ENCODE measurements at regions not wholly inside any gene's neighbourhood (a gene's known extent, or its start where the extent isn't known, plus 50 kb on each side); places are given as distances from the start of the nearest gene placed in this dataset.

DNA sequence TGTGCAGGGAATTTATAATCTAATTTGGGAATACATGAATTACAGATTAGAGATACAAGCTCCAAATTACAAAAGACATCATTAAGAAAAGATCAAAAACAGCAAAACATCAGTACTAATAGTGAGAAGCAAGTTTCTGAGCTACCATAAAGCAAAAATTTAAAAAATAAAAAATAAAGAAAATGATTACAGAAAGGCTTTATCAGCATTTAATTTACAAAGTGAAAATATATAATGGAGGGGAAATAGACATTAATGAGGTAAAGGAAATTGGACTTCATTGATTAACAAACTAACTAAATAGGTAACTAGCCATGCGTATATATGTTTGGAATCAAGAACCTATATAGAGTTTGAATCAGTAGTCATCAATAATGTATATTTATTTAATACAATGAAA is 712.9 kb upstream of the DDX18 start:
- Histone ChIP-seq H3K4me3 (ENCODE audit: low read length) (no peak overlapping the region), H3K27ac (ENCODE audit: low read length) (no peak overlapping the region), H3K4me2 (ENCODE audit: low read length) (no peak overlapping the region), H3K9me3 (ENCODE audit: insufficient read depth, low read length) (no peaks in the 10 kb centered on the region), H3K4me1 (ENCODE audit: low read length) (peaks cover 9% of the 10 kb centered on the region), H3K79me2 (ENCODE audit: low read length) (no peaks in the 10 kb centered on the region), H2AFZ (ENCODE audit: low read depth, low read length) (no peak overlapping the region), H4K20me1 (ENCODE audit: insufficient read depth, low read length) (no peaks in the 10 kb centered on the region), H3K36me3 (replicated peaks; ENCODE audit: low read depth, low read length) (no peaks in the 10 kb centered on the region), H3K27me3 (ENCODE audit: low read depth, low read length) (no peaks in the 10 kb centered on the region), H3K9ac (ENCODE audit: low read length) (no peak overlapping the region)
- TF ChIP-seq, protein P1, sequence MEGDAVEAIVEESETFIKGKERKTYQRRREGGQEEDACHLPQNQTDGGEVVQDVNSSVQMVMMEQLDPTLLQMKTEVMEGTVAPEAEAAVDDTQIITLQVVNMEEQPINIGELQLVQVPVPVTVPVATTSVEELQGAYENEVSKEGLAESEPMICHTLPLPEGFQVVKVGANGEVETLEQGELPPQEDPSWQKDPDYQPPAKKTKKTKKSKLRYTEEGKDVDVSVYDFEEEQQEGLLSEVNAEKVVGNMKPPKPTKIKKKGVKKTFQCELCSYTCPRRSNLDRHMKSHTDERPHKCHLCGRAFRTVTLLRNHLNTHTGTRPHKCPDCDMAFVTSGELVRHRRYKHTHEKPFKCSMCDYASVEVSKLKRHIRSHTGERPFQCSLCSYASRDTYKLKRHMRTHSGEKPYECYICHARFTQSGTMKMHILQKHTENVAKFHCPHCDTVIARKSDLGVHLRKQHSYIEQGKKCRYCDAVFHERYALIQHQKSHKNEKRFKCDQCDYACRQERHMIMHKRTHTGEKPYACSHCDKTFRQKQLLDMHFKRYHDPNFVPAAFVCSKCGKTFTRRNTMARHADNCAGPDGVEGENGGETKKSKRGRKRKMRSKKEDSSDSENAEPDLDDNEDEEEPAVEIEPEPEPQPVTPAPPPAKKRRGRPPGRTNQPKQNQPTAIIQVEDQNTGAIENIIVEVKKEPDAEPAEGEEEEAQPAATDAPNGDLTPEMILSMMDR (IDR thresholded peaks at IDR 0.05; ENCODE audit: low read depth, low read length), result no peak
- TF ChIP-seq EZH2phosphoT487 (IDR thresholded peaks at IDR 0.05; ENCODE audit: low read depth), result no peak

DNA sequence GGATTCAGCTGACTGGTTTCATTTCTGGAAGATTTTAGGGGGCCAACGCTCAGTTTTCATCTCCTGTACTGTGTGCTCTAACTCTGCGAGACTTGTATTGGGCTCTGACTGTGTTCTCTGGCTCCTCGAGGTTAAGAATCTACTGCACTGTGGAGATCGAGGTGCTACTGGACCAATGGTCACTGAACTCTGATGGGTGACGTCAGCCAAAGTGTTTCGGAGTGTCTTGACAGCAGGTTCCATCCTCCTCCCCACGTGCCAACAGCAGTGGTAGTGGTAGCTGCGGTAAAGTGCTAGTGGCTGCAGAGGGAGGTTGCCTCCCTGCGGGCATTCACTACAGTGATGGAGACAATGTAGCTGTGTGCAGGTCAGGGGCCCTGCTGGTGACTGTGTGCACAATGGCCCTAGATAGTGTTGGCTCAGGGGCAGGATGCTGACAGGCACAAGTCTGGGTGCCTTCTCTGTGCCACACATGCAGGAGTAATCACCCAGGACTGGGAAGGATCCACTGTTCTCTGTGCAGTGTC is 705.7 kb upstream of the DDX18 start:
- Histone ChIP-seq H3K4me3 (ENCODE audit: low read length) (no peak overlapping the region), H3K9me3 (ENCODE audit: insufficient read depth, low read length) (no peaks in the 10 kb centered on the region), H4K20me1 (ENCODE audit: insufficient read depth, low read length) (no peaks in the 10 kb centered on the region), H3K4me1 (ENCODE audit: low read length) (no peaks in the 10 kb centered on the region), H3K9ac (ENCODE audit: low read length) (no peak overlapping the region), H3K79me2 (ENCODE audit: low read length) (no peaks in the 10 kb centered on the region), H2AFZ (ENCODE audit: low read depth, low read length) (no peak overlapping the region), H3K36me3 (replicated peaks; ENCODE audit: low read depth, low read length) (no peaks in the 10 kb centered on the region), H3K27me3 (ENCODE audit: low read depth, low read length) (no peaks in the 10 kb centered on the region), H3K27ac (ENCODE audit: low read length) (no peak overlapping the region), H3K4me2 (ENCODE audit: low read length) (no peak overlapping the region)
- TF ChIP-seq, protein P1 (IDR thresholded peaks at IDR 0.05; ENCODE audit: low read depth, low read length), result no peak
- TF ChIP-seq EZH2phosphoT487 (IDR thresholded peaks at IDR 0.05; ENCODE audit: low read depth), result no peak

DNA sequence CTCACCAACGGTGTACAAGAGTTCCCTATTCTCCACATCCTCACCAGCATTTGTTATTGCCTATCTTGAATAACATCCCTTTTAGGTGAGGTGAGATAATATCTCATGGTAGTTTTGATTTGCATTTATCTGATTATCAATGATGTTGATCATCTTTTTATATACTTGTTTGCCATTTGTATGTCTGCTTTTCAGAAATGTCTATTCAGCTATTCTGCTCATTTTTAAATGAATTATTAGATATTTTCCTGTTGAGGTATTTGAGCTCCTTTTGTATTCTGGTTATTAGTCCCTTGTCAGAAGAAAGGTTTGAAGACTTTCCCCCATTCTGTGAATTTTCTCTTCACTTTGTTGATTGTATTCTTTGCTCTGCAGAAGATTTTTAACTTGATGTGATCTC is 695.5 kb upstream of the DDX18 start:
- no peak overlapping the region for H3K4me3 ChIP-seq (ENCODE audit: low read length)
- H3K79me2 ChIP-seq (ENCODE audit: low read length), result no peaks in the 10 kb centered on the region
- peaks cover 3% of the 10 kb centered on the region; the same call in 1 of the 2 replicates for H3K4me1 ChIP-seq (ENCODE audit: low read length)
- no peak overlapping the region for H3K27ac ChIP-seq (ENCODE audit: low read length)
- H3K27me3 ChIP-seq (ENCODE audit: low read depth, low read length), result no peaks in the 10 kb centered on the region
- H3K4me2 ChIP-seq (ENCODE audit: low read length), result no peak overlapping the region
- TF ChIP-seq, protein P1 (IDR thresholded peaks at IDR 0.05; ENCODE audit: low read depth, low read length), result no peak
- no peak for TF ChIP-seq EZH2phosphoT487 (IDR thresholded peaks at IDR 0.05; ENCODE audit: low read depth)
- no peaks in the 10 kb centered on the region for H3K9me3 ChIP-seq (ENCODE audit: insufficient read depth, low read length)
- no peak overlapping the region for H3K9ac ChIP-seq (ENCODE audit: low read length)
- no peaks in the 10 kb centered on the region for H4K20me1 ChIP-seq (ENCODE audit: insufficient read depth, low read length)
- H2AFZ ChIP-seq (ENCODE audit: low read depth, low read length), result no peak overlapping the region
- no peaks in the 10 kb centered on the region for H3K36me3 ChIP-seq (replicated peaks; ENCODE audit: low read depth, low read length)

DNA sequence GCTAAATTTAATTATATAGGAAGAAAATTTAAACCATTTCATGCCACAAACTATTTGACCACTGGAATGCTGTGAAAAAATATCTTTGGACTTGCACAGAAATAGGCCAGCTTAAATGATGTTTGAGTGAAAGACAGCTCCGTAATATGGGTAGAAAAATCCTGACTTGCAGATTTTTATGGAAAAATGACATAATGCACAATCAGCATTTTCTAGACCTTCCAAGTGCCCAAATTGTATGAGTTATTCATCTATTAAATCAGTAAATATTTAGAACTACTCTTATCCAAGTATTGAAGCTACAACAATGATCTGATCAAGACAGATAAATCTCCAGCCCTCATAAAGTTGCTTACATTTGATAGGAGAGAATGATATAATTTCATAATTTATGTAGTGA is 691.1 kb upstream of the DDX18 start:
- TF ChIP-seq EZH2phosphoT487 (IDR thresholded peaks at IDR 0.05; ENCODE audit: low read depth), result no peak
- TF ChIP-seq, protein P1 (IDR thresholded peaks at IDR 0.05; ENCODE audit: low read depth, low read length), result no peak
- no peaks in the 10 kb centered on the region for H3K9me3 ChIP-seq (ENCODE audit: insufficient read depth, low read length)
- no peaks in the 10 kb centered on the region for H4K20me1 ChIP-seq (ENCODE audit: insufficient read depth, low read length)
- no peak overlapping the region for H3K9ac ChIP-seq (ENCODE audit: low read length)
- no peak overlapping the region for H3K27ac ChIP-seq (ENCODE audit: low read length)
- no peak overlapping the region for H2AFZ ChIP-seq (ENCODE audit: low read depth, low read length)
- H3K79me2 ChIP-seq (ENCODE audit: low read length), result no peaks in the 10 kb centered on the region
- H3K4me3 ChIP-seq (ENCODE audit: low read length), result no peak overlapping the region
- H3K4me2 ChIP-seq (ENCODE audit: low read length), result no peak overlapping the region
- no peaks in the 10 kb centered on the region for H3K4me1 ChIP-seq (ENCODE audit: low read length)
- H3K27me3 ChIP-seq (ENCODE audit: low read depth, low read length), result no peaks in the 10 kb centered on the region
- no peaks in the 10 kb centered on the region for H3K36me3 ChIP-seq (replicated peaks; ENCODE audit: low read depth, low read length)

Measured in OCI-LY3 (cell line).